Endothelial cell (in vitro differentiated cells): ENCODE measurements at regions not wholly inside any gene's neighbourhood (a gene's known extent, or its start where the extent isn't known, plus 50 kb on each side); places are given as distances from the start of the nearest gene placed in this dataset.

Experiments
- DNase-seq: peaks from one replicate; pipeline ENCODE4 v3.0.0; 2021; ENCODE audit warnings: low spot score
- H3K27ac Mint-ChIP-seq: one replicate; pipeline ENCODE4 v1.8.0; 2021; ENCODE audit warnings: mixed read lengths, inconsistent platforms; ENCODE audit not compliant: unreplicated experiment
- H3K27me3 Mint-ChIP-seq: one replicate; pipeline ENCODE4 v1.8.0; 2021; ENCODE audit warnings: mild to moderate bottlenecking, moderate library complexity, mixed read lengths, inconsistent platforms; ENCODE audit not compliant: unreplicated experiment
- H3K36me3 Mint-ChIP-seq: one replicate; pipeline ENCODE4 v1.8.0; 2021; ENCODE audit warnings: mild to moderate bottlenecking, low read depth, mixed read lengths, inconsistent platforms; ENCODE audit not compliant: unreplicated experiment
- H3K4me1 Mint-ChIP-seq: one replicate; pipeline ENCODE4 v1.8.0; 2021; ENCODE audit warnings: mild to moderate bottlenecking, mixed read lengths, inconsistent platforms; ENCODE audit not compliant: unreplicated experiment
- H3K4me3 Mint-ChIP-seq: one replicate; pipeline ENCODE4 v1.8.0; 2021; ENCODE audit warnings: mild to moderate bottlenecking, mixed read lengths, inconsistent platforms; ENCODE audit not compliant: unreplicated experiment
- H3K9me3 Mint-ChIP-seq: one replicate; pipeline ENCODE4 v1.8.0; 2021; ENCODE audit warnings: mixed read lengths, inconsistent platforms; ENCODE audit not compliant: unreplicated experiment
- TF ChIP-seq, protein P1 (sequence below): fragments of 200-600 bp; sonication (generic); IDR thresholded peaks from one replicate; pipeline ENCODE4 v1.5.0; 2021; ENCODE audit warnings: antibody characterized with exemption; ENCODE audit not compliant: unreplicated experiment

GRCh38 chr6:104472021-104472901 is 387.5 kb downstream of the HACE1 start:
- no peaks in the 10 kb centered on the region for H3K27me3 Mint-ChIP-seq
- H3K27ac Mint-ChIP-seq: no peak overlapping the region
- H3K4me3 Mint-ChIP-seq: no peak overlapping the region
- H3K36me3 Mint-ChIP-seq: no peaks in the 10 kb centered on the region
- H3K9me3 Mint-ChIP-seq: no peaks in the 10 kb centered on the region
- no peak for DNase-seq
- TF ChIP-seq, protein P1, sequence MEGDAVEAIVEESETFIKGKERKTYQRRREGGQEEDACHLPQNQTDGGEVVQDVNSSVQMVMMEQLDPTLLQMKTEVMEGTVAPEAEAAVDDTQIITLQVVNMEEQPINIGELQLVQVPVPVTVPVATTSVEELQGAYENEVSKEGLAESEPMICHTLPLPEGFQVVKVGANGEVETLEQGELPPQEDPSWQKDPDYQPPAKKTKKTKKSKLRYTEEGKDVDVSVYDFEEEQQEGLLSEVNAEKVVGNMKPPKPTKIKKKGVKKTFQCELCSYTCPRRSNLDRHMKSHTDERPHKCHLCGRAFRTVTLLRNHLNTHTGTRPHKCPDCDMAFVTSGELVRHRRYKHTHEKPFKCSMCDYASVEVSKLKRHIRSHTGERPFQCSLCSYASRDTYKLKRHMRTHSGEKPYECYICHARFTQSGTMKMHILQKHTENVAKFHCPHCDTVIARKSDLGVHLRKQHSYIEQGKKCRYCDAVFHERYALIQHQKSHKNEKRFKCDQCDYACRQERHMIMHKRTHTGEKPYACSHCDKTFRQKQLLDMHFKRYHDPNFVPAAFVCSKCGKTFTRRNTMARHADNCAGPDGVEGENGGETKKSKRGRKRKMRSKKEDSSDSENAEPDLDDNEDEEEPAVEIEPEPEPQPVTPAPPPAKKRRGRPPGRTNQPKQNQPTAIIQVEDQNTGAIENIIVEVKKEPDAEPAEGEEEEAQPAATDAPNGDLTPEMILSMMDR: no peak
- no peaks in the 10 kb centered on the region for H3K4me1 Mint-ChIP-seq

GRCh38 chr6:104466306-104466705 is 393.4 kb downstream of the HACE1 start:
- Mint-ChIP-seq H3K27me3 (no peaks in the 10 kb centered on the region), H3K4me3 (no peak overlapping the region), H3K4me1 (peaks cover 6% of the 10 kb centered on the region), H3K36me3 (no peaks in the 10 kb centered on the region), H3K9me3 (no peaks in the 10 kb centered on the region), H3K27ac (no peak overlapping the region)
- DNase-seq: no peak
- TF ChIP-seq, protein P1: no peak

- TF ChIP-seq, protein P1: no peak
- no peak overlapping the region for H3K27ac Mint-ChIP-seq
- H3K9me3 Mint-ChIP-seq: no peaks in the 10 kb centered on the region
- H3K36me3 Mint-ChIP-seq: no peaks in the 10 kb centered on the region
- no peak for DNase-seq
- H3K4me1 Mint-ChIP-seq: peaks cover 6% of the 10 kb centered on the region
- no peak overlapping the region for H3K4me3 Mint-ChIP-seq
- no peaks in the 10 kb centered on the region for H3K27me3 Mint-ChIP-seq
Observed at GRCh38 chr6:104462811-104463599, 396.7 kb downstream of the HACE1 start.

GRCh38 chr6:104460738-104461483 is 398.8 kb downstream of the HACE1 start:
- H3K36me3 Mint-ChIP-seq: no peaks in the 10 kb centered on the region
- no peaks in the 10 kb centered on the region for H3K9me3 Mint-ChIP-seq
- H3K27ac Mint-ChIP-seq: no peak overlapping the region
- TF ChIP-seq, protein P1: no peak
- no peak for DNase-seq
- H3K27me3 Mint-ChIP-seq: no peaks in the 10 kb centered on the region
- no peak overlapping the region for H3K4me3 Mint-ChIP-seq
- peaks cover 6% of the 10 kb centered on the region for H3K4me1 Mint-ChIP-seq
